CD8-positive, alpha-beta memory T cell (primary cell): ENCODE measurements at regions not wholly inside any gene's neighbourhood (a gene's known extent, or its start where the extent isn't known, plus 50 kb on each side); places are given as distances from the start of the nearest gene placed in this dataset.

Experiments used
- CTCF ChIA-PET: fragments of 350-600 bp; sonication (Branson Sonifier 250); formaldehyde crosslinking; loops from one replicate; lab custom pipeline; 2021; ENCODE audit warnings: antibody characterized with exemption; lab: Charles Lee
- POLR2A ChIA-PET: fragments of 350-600 bp; sonication (Branson Sonifier 250); formaldehyde crosslinking; loops from one replicate; lab custom pipeline; 2021; ENCODE audit warnings: antibody characterized with exemption; lab: Charles Lee
- DNase-seq, 5 donors: peaks; one replicate each; pipeline versions ENCODE4 v3.0.0 to v3.0.0-alpha.2; 2020 to 2022; ENCODE audit warnings: mixed read lengths in 1 of 5
- H3K27ac ChIP-seq: one replicate; pipeline ENCODE4 v1.7.0; 2013; ENCODE audit warnings: low read depth, mild to moderate bottlenecking, low read length, moderate library complexity
- H3K27me3 ChIP-seq: 2 replicates; pipeline ENCODE4 v1.7.0; 2013; ENCODE audit warnings: low read length, mild to moderate bottlenecking; ENCODE audit not compliant: insufficient read depth, poor library complexity, severe bottlenecking
- H3K36me3 ChIP-seq: 2 replicates; pipeline ENCODE4 v1.7.0; 2013; ENCODE audit warnings: mild to moderate bottlenecking, low read length, moderate library complexity; ENCODE audit not compliant: insufficient read depth
- H3K4me1 ChIP-seq: 2 replicates; pipeline ENCODE4 v1.7.0; 2013; ENCODE audit warnings: mild to moderate bottlenecking, low read length, moderate library complexity; ENCODE audit not compliant: insufficient read depth
- H3K4me3 ChIP-seq: 2 replicates; pipeline ENCODE4 v1.7.0; 2013; ENCODE audit warnings: mild to moderate bottlenecking, low read length
- H3K9me3 ChIP-seq: 2 replicates; pipeline ENCODE4 v1.7.0; 2013; ENCODE audit warnings: mild to moderate bottlenecking, low read length
- H3K27ac Mint-ChIP-seq, 8 donors: one replicate each; pipeline ENCODE4 v1.8.0; 2020 to 2021; ENCODE audit warnings: mixed read lengths in 8 of 8, mild to moderate bottlenecking in 6 of 8, inconsistent platforms in 3 of 8, moderate library complexity in 3 of 8
- H3K27me3 Mint-ChIP-seq, 2 donors: one replicate each; pipeline ENCODE4 v1.8.0; 2020 to 2021; ENCODE audit warnings: mixed read lengths in 2 of 2, mild to moderate bottlenecking in 1 of 2, moderate library complexity in 1 of 2
- H3K36me3 Mint-ChIP-seq, 3 donors: one replicate each; pipeline ENCODE4 v1.8.0; 2020 to 2021; ENCODE audit warnings: mixed read lengths in 3 of 3, inconsistent platforms in 1 of 3, mild to moderate bottlenecking in 1 of 3
- H3K4me1 Mint-ChIP-seq, 3 donors: one replicate each; pipeline ENCODE4 v1.8.0; 2020 to 2021; ENCODE audit warnings: mixed read lengths in 3 of 3, inconsistent platforms in 1 of 3, mild to moderate bottlenecking in 1 of 3
- H3K4me3 Mint-ChIP-seq, 7 donors: one replicate each; pipeline ENCODE4 v1.8.0; 2020 to 2021; ENCODE audit warnings: mixed read lengths in 7 of 7, mild to moderate bottlenecking in 6 of 7, moderate library complexity in 4 of 7, inconsistent platforms in 2 of 7
- H3K9me3 Mint-ChIP-seq, 5 donors: one replicate each; pipeline ENCODE4 v1.8.0; 2020 to 2022; ENCODE audit warnings: mixed read lengths in 5 of 5, mild to moderate bottlenecking in 3 of 5, moderate library complexity in 2 of 5, inconsistent platforms in 1 of 5

- H3K27ac Mint-ChIP-seq = no peak overlapping the region
- H3K9me3 Mint-ChIP-seq = peaks cover 0 to 4% (median 0%) of the 10 kb centered on the region in 5 donors
- H3K4me3 Mint-ChIP-seq = no peak overlapping the region
- no peak for DNase-seq
- Histone ChIP-seq H3K4me3 (no peak overlapping the region), H3K4me1 (no peaks in the 10 kb centered on the region), H3K27ac (no peak overlapping the region), H3K36me3 (no peaks in the 10 kb centered on the region), H3K27me3 (no peaks in the 10 kb centered on the region), H3K9me3 (no peaks in the 10 kb centered on the region)
- no peaks in the 10 kb centered on the region for H3K36me3 Mint-ChIP-seq
- CTCF ChIA-PET = no interaction called here
- POLR2A ChIA-PET = no interaction called here
- peaks cover 4 to 5% of the 10 kb centered on the region in 2 donors for H3K27me3 Mint-ChIP-seq
- H3K4me1 Mint-ChIP-seq = no peaks in the 10 kb centered on the region
These were observed 156.8 kb upstream of the GORAB start for GRCh38 chr1:170375082-170375723.

GRCh38 chr1:170376801-170377385 is 155.1 kb upstream of the GORAB start:
- no peak overlapping the region for H3K27ac Mint-ChIP-seq

GRCh38 chr1:170377440-170377839 is 154.5 kb upstream of the GORAB start:
- Mint-ChIP-seq H3K27me3 (peaks cover 4 to 5% of the 10 kb centered on the region in 2 donors), H3K36me3 (no peaks in the 10 kb centered on the region), H3K4me3 (no peak overlapping the region), H3K4me1 (no peaks in the 10 kb centered on the region), H3K27ac (no peak overlapping the region), H3K9me3 (peaks cover 0 to 4% (median 0%) of the 10 kb centered on the region in 5 donors)
- Histone ChIP-seq H3K27ac (no peak overlapping the region), H3K9me3 (no peaks in the 10 kb centered on the region), H3K4me1 (no peaks in the 10 kb centered on the region), H3K36me3 (no peaks in the 10 kb centered on the region), H3K27me3 (no peaks in the 10 kb centered on the region), H3K4me3 (no peak overlapping the region)
- DNase-seq = no peak
- ChIA-PET POLR2A (no interaction called here), CTCF (no interaction called here)

More at GRCh38 chr1:170376801-170377385, 155.1 kb upstream of the GORAB start:
- Histone ChIP-seq H3K4me3 (no peak overlapping the region), H3K9me3 (no peaks in the 10 kb centered on the region), H3K27me3 (no peaks in the 10 kb centered on the region), H3K36me3 (no peaks in the 10 kb centered on the region), H3K27ac (no peak overlapping the region), H3K4me1 (no peaks in the 10 kb centered on the region)
- CTCF ChIA-PET = no interaction called here
- Mint-ChIP-seq H3K4me3 (no peak overlapping the region), H3K9me3 (peaks cover 0 to 4% (median 0%) of the 10 kb centered on the region in 5 donors), H3K4me1 (no peaks in the 10 kb centered on the region), H3K36me3 (no peaks in the 10 kb centered on the region), H3K27me3 (peaks cover 4 to 5% of the 10 kb centered on the region in 2 donors)
- POLR2A ChIA-PET = no interaction called here
- DNase-seq = no peak

- H3K36me3 ChIP-seq = no peaks in the 10 kb centered on the region
- no peaks in the 10 kb centered on the region for H3K4me1 ChIP-seq
- Mint-ChIP-seq H3K27ac (no peak overlapping the region), H3K4me1 (no peaks in the 10 kb centered on the region), H3K36me3 (no peaks in the 10 kb centered on the region), H3K9me3 (peaks cover 0 to 4% (median 0%) of the 10 kb centered on the region in 5 donors), H3K4me3 (no peak overlapping the region), H3K27me3 (peaks cover 4 to 5% of the 10 kb centered on the region in 2 donors)
- H3K9me3 ChIP-seq = no peaks in the 10 kb centered on the region
- ChIA-PET POLR2A (no interaction called here), CTCF (no interaction called here)
- no peak overlapping the region for H3K4me3 ChIP-seq
- H3K27ac ChIP-seq = no peak overlapping the region
- DNase-seq = no peak
- no peaks in the 10 kb centered on the region for H3K27me3 ChIP-seq
These were observed 153.9 kb upstream of the GORAB start for GRCh38 chr1:170377896-170378634.

GRCh38 chr1:170385750-170386149 is 146.2 kb upstream of the GORAB start:
- no peaks in the 10 kb centered on the region for H3K4me1 Mint-ChIP-seq
- H3K27ac ChIP-seq = no peak overlapping the region
- no peaks in the 10 kb centered on the region for H3K27me3 Mint-ChIP-seq
- H3K36me3 ChIP-seq = no peaks in the 10 kb centered on the region
- POLR2A ChIA-PET = no interaction called here
- no peaks in the 10 kb centered on the region for H3K27me3 ChIP-seq
- no peaks in the 10 kb centered on the region for H3K9me3 ChIP-seq
- no peak overlapping the region for H3K4me3 ChIP-seq
- H3K36me3 Mint-ChIP-seq = no peaks in the 10 kb centered on the region
- H3K4me1 ChIP-seq = no peaks in the 10 kb centered on the region
- no peak for DNase-seq
- CTCF ChIA-PET = no interaction called here
- no peak overlapping the region for H3K4me3 Mint-ChIP-seq
- no peaks in the 10 kb centered on the region for H3K9me3 Mint-ChIP-seq
- no peak overlapping the region for H3K27ac Mint-ChIP-seq

- H3K27ac Mint-ChIP-seq = no peak overlapping the region
- POLR2A ChIA-PET = no interaction called here
- no peaks in the 10 kb centered on the region for H3K4me1 Mint-ChIP-seq
- no peak overlapping the region for H3K4me3 Mint-ChIP-seq
- no peaks in the 10 kb centered on the region for H3K36me3 Mint-ChIP-seq
- Histone ChIP-seq H3K27me3 (no peaks in the 10 kb centered on the region), H3K4me3 (no peak overlapping the region), H3K36me3 (no peaks in the 10 kb centered on the region), H3K9me3 (no peaks in the 10 kb centered on the region), H3K4me1 (no peaks in the 10 kb centered on the region), H3K27ac (no peak overlapping the region)
- DNase-seq = no peak
- no peaks in the 10 kb centered on the region for H3K27me3 Mint-ChIP-seq
- CTCF ChIA-PET = no interaction called here
- H3K9me3 Mint-ChIP-seq = no peaks in the 10 kb centered on the region
These were observed 143.5 kb upstream of the GORAB start for GRCh38 chr1:170388489-170388888.

- ChIA-PET CTCF (no interaction called here), POLR2A (no interaction called here)
These were observed 136.8 kb upstream of the GORAB start for GRCh38 chr1:170395149-170395548.

GRCh38 chr1:170397061-170397460 is 134.9 kb upstream of the GORAB start:
- DNase-seq = no peak
- H3K9me3 ChIP-seq = no peaks in the 10 kb centered on the region
- Mint-ChIP-seq H3K36me3 (no peaks in the 10 kb centered on the region), H3K27ac (no peak overlapping the region), H3K9me3 (peaks cover 5 to 10% (median 8%) of the 10 kb centered on the region in 5 donors), H3K4me3 (no peak overlapping the region), H3K4me1 (no peaks in the 10 kb centered on the region), H3K27me3 (peaks cover 2 to 32% of the 10 kb centered on the region in 2 donors)
- no peaks in the 10 kb centered on the region for H3K4me1 ChIP-seq
- no peak overlapping the region for H3K27ac ChIP-seq
- no peaks in the 10 kb centered on the region for H3K27me3 ChIP-seq
- ChIA-PET CTCF (no interaction called here), POLR2A (no interaction called here)
- no peak overlapping the region for H3K4me3 ChIP-seq
- no peaks in the 10 kb centered on the region for H3K36me3 ChIP-seq

More at GRCh38 chr1:170395149-170395548, 136.8 kb upstream of the GORAB start:
- Mint-ChIP-seq H3K4me3 (no peak overlapping the region), H3K4me1 (no peaks in the 10 kb centered on the region), H3K36me3 (no peaks in the 10 kb centered on the region), H3K27ac (no peak overlapping the region), H3K9me3 (peaks cover 5 to 10% (median 8%) of the 10 kb centered on the region in 5 donors), H3K27me3 (peaks cover 2 to 32% of the 10 kb centered on the region in 2 donors)
- no peak for DNase-seq
- Histone ChIP-seq H3K4me1 (no peaks in the 10 kb centered on the region), H3K9me3 (no peaks in the 10 kb centered on the region), H3K27ac (no peak overlapping the region), H3K4me3 (no peak overlapping the region), H3K36me3 (no peaks in the 10 kb centered on the region), H3K27me3 (no peaks in the 10 kb centered on the region)
